DMS 273 treated with DMSO at 0.1 percent for 48 hours (cell line): ENCODE measurements at regions not wholly inside any gene's neighbourhood (a gene's known extent, or its start where the extent isn't known, plus 50 kb on each side); places are given as distances from the start of the nearest gene placed in this dataset.

Source experiments
- DNase-seq: peaks from one replicate; lab custom pipeline; 2025; lab: John Stamatoyannopoulos, UW

DNA sequence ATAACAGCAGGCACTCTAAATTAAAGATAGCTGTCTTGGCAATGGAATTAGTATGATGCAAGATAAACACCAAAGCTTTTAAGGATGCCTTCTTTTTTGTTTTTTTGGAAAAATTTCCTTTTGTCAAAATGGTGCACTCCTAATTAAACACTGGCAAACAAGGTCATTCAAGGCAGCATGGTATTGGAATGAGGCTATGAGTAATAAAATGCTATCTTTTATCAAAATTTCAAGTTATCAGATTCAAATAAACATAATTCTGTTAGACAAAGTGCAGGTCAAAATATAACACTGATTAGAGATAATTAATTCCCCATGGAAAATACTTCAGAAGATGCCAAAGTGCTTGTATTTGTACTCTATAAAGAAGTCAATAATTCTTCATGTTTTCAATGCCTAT is 514.1 kb downstream of the TENT5A start:
- no peak for DNase-seq

DNA sequence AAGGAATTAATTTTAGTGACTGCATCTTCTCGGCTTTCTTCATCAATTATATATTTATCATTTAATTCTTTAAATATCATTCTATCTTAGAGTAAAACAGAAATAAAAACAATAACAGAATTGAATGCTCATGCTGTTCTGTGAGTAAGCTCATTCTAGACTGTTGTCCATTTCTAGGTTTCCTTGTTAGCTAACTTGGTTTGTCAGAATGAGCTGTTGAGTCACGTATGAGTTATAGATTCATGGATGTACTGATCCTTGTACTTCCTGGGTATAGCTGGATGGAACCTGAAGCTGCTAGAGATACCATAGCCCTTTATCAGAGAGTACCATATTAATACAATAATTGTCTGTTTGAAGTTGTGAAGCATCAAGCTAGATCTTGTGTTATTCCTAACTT is 515.3 kb downstream of the TENT5A start:
- no peak for DNase-seq

DNA sequence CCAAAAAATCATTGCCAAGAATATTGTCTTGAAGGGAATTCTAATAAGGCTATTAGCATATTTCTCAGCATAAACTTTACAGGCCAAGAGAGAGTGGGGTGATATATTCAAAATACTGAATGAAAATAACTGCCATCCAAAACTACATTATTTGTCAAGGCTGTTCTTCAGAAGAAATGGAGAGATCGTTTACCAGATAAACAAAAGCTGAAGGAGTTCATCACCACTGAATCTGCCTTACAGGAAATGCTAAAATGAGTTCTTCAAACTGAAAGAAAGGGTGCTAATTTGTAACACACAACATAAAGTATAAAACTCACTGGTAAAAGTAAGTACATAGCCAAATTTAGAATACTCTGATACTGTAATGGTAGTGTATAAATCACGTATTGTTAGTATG is 517.0 kb downstream of the TENT5A start:
- no peak for DNase-seq

DNA sequence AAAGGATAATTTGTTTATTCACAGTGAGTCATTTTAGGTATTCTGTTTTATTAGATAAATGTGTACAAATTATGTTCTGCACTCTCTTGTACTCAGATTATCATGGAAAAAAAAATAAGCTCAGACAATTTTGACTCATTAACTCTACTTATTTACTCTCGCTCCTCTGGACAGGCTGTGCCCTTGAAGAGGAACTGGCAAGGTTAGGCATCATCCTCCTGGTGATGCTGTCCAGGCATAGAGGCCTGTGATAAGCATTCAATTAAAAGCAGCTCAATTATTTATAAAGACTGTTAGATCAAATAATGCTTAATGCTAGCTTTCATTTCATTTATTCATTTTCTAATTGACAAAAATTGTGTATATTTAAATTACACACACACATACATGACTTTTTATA is 518.5 kb downstream of the TENT5A start:
- DNase-seq: no peak

DNA sequence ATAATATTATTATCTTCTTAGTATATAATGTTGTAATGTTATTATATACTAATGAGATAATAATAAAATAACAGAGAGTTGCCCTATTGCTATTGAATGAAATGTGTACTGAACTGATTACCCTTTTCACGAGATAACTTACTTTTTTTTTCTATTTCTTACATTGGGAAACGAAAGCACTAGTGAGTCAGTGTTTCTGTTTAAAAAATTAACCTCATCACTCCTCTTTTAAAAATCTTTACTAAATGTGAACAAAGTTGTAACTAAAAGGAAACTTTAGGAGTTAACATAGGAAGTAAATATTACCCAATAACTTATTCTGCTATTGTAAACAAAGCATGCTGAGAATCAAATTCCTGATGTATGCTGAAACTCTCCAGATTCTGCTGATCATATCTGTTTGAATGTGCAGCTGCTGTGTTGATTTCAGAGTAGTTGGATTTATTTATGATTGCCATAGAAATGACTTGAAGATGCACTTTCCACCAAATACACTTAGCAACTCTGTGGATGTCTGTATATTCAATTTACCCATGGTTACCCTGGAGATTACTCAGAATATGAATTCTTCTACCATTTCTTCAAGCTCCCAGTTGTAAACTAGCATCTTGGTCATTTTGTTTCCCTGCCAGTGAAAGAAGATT is 523.4 kb downstream of the TENT5A start:
- no peak for DNase-seq

DNA sequence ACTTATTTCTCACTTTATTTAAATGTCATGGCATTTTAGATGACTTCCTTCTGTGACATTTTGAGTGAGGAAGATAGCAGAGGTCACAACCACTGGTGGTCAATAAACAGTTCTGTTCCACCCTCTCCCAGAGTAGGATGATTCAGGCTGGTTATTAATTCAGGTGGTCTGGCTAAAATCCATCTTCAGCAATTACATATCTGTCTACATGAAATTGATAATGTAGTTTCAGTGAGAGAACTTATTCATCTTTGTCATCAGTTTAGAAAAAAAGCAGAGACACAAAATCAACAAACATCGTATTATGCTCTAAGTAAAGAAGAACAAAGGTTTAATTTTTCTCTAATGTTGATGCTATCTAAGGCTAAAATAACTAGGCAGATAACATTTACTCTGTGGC is 525.5 kb downstream of the TENT5A start:
- no peak for DNase-seq

DNA sequence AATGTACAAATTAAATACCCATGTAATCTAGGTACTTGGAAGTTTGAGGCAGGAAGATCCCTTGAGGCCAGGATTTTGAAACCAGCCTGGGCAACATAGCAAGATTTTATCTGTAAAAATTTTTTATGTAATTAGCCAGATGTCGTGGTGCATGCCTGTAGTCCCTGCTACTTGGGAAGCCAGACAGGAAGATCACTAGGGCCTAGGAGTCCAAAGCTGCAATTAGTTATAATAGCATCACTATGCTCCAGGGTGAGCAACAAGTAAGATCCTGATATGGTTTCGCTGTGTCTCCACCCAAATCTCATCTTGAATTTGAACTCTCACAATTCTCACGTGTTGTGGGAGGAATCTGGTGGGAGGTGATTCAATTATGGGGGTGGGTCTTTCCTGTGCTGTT is 535.8 kb downstream of the TENT5A start:
- no peak for DNase-seq

DNA sequence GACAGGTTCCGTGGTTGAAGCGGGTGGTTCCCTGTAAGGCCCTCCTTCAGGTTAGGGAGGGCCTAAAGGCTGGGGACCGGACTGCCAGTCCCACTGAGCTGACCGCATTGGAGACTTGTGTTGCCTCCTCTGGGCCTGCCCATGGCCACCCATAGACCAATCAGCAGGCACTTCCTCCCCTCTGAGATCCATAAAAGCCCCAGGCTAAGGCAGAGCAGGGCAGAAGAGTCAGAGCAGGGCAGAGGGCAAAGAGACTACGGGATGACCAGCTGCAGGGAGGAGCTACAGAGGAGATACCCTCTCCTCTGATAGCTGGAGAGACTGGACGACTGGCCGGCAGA is 537.4 kb downstream of the TENT5A start:
- no peak for DNase-seq

DNA sequence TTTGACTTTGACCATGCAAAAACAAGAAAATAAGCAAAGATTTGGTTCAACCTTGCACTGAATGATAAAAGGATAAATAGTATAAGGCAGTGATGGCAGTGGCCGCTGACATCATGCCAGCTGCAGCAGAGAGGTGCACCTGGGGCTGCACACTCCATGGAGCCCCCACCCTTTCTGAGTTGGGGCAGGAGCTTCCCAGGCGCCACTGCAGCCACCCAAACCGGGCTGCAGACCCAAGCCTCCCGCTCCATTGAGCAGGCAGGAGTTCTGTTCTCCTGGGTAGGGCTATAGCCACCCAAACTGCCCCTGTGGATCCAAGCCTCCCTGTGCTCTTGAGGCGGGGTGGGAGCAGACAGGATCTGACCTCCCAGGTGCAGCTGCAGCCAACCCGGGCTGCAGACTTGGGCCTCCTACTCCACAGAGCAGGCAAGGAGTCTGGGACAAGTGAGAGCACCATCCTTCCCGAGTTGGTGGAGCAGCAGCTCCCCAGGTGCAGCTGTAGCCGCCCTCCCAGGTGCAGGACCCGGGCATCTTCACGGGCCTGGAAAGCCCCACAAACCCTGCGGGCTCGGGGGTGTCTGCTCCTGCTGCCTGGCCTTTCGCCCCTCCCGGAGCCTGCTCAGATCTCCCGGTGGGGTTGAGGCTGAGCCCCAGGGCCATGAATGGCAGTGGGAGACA is 537.9 kb downstream of the TENT5A start:
- DNase-seq: no peak

DNA sequence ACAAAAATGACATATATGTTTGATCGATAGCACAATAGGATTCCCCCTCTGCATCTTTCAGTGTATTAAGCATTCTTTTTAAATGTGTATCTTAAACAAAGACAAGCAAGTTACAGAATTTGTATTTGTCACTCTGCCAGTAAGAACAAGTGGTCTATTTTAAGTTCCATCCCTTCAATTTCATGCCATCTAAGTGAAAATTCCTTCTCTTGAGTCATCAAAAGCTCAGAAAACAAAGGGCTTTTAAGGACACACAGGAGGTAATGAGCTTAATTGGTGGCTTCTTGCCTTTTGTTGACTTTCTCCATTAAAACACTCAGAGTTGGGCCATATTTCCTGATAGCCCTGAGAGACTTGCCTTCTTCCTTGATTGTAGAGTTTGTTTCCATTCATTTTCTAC is 547.8 kb downstream of the TENT5A start:
- DNase-seq: no peak

DNA sequence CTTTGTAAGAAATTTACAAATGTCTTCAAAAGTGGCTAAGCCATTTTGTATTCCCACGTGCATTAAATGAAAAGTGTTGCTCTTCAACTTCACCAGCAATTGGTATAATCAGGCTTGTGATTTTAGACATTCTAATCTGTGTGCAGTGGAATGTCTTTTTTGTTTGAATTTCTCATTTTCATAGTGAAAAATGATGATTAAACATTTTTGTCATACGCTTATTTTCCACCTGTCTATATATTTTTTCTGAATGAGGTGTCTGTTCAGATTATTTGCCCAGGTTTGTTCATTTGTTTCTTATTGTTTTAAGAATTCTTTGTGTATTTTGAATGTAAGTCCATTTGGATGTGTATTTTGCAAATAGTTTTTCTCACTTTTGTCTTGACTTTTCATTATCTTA is 558.1 kb downstream of the TENT5A start:
- no peak for DNase-seq

DNA sequence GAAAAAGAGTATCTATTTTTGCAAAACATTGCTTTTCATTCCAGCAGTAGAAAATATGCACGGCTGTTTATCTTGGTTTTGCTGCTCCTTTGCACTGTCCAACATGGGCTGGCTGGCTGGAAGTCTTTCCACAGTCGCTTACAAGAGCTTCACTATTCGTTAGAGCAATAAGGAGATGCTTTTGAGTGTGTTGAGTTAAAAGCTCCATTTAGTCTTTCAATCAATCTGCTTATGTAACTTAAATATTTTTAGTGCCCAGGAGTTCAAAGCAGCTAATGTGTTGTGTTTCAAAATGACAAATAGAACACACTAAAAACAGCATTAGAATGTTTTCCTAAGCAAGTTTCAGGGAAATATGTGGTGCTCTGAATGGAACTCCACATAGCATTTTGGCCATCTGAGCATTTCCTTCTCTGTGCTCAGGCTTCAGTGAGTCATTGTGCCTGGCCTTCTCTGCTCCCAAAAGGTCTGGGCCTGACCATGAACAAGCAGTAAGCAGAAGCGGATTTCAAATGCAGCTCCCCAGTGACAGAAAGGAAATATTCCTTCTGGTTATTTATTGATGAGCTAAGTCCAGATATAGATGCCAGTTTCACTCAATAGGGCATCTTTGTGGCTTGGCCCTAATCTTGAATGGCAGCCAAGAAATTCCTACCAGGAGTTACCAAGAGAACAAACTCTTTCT is 580.3 kb downstream of the TENT5A start:
- no peak for DNase-seq

DNA sequence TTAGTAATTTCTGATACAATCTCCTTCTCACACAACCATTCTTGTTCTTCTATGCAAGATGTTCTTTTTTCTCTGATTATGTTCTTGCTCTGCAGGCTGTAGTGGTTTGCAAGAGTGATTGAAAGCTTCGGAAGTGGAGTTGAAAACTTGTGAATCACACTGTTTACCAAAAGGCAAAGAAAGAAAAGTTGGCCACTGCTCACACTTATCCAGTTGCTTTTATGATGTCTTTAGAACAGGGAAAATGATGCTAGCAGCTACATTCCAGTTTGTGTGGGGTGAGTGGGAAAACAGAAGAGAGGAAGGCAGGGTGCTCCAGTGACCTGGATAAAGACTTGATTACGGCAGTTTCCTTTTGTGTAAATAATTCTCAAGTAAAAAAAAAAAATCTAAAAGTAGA is 583.3 kb downstream of the TENT5A start:
- DNase-seq: no peak

DNA sequence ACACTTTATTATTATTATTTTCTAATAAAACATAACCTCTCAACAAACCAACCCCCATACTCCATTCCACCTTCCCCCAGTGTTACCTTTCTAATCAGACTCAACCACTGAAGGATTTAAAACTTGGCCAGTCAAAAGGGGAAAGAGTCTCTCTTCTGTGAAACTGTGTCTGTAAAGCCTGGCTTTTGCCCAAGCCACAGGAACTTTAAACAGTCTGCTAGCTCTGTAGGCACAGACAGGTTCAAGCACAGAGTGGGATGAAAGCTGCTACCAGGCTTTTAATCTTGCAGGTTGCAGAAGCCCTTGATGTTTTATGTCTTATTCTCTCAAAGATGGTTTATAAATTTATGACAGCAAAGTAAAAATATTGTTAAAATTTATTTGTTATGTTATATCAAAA is 585.7 kb downstream of the TENT5A start:
- no peak for DNase-seq

DNA sequence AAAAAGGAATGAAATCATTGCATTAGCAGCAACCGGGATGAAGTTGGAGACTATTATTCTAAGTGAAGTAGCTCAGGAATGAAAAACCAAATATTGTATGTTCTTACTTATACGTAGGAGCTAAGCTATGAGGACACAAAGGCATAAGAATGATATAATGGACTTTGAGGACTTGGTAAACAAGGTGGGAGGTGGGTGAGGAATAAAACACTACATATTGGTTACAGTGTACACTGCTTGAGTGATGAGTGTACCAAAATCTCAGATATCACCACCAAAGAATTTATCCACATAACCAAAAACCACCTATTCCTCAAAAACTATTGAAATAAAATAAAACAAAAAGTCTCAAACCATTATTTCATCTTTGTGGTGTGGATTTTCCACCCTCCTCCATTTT is 593.5 kb downstream of the TENT5A start:
- no peak for DNase-seq

DNA sequence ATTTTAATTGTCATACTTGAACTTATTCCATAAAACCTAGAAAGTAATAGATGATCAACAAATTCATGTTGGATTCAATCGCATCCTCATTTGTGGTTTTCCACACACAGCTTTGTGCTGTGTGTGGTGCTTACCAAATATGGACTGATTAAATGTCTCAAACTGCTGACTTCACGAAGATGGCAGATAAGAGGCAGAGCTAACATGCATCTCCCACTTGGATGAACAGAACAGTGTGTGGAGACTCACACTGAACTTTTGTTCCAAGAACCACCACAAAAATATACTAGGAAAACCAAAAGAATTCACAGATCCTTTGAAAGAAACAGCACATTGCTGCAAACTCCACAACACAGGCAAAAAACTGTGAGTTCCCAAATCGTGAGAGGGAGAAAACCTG is 603.7 kb downstream of the TENT5A start:
- no peak for DNase-seq

DNA sequence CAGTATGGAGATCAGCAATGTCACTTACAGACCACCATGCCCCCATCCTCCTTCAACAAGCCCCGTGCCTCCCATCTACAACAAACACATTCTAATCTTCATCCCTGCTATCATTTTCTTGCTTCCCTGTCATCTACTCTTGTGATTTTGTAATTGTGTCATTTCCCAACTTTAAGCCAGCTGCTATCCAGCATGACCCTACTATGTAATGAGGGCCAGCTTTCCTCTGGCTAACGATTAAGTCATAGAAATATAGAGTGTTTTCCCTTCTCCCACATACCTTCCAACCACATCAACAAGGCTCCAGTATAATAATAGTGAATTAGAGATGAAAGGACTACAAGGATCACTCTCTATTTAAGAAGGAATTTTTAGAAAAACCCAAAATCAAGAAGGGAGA is 607.0 kb downstream of the TENT5A start:
- no peak for DNase-seq

DNA sequence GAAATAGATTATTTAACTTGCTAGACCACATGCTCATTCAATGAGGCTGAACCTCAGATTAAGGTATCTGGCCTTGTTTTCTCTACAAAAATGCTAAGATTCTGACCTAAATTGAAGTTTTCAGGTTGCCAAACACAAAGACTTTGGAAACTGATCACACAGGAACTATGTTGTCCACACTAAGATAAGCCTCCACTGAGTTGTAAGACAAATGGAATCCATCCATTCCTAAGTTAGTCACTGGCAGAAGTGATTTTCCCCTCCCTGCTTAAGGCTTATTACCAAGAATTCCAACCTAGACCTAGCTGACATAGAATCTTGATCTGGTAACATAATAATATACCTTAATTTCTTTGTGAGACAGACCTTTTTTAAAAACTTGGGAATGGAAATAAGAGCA is 608.1 kb downstream of the TENT5A start:
- no peak for DNase-seq

DNA sequence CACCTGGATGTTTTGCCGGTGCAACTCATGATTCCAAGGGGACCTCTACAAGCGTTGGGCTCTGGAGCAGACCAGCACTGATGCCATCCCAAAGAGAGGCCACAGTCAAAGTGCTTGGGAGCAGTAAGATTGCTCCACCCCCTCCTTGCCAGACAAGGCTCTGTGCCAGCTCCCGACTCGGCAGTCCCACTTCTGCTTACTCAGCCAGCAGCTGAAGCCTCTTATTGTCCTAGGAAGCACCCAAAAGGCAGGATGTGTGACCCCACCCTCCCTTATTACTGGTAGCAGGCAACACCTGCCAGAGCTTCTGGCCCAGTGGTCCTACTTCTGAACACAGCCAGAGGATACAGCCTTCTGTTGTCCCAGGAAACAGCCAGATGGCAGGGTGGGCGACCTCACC is 614.2 kb downstream of the TENT5A start:
- DNase-seq: peak; percentile 54

DNA sequence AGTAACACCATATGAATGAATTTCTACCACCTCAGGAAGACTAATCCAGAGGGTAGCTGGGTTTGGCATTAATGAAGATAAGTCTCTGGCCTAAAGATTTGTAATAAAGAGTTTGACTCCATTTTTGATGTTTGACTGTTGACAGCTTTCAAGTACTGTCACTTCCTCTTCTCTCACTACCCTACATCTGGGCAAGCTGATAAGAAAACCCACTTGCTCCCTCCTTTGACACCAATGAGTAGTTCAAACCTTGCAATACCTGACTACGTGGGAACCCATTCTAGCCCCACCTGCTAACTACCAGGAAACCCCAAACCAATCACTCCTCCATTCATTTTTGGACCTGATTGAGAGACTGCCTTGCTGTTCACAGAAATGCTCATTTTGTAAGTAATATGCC is 621.5 kb downstream of the TENT5A start:
- no peak for DNase-seq

DNA sequence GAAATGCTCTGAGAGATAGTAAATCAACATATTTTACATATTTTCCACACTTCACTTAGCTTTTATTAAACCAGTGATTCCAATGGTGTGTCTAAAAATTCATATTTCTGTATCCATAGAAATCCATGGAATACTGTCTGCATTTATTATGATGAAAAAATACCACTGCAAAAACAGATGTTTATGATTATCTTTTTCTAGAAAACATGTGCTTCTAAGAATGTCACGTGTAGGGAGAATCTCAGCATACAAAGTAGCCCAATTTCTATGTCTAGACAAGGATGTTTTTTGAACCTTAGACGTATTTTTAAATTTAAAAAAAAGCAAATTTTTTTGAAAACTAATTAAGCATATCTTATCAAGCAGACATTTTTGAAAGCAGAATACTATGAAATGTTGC is 622.4 kb downstream of the TENT5A start:
- DNase-seq: no peak

DNA sequence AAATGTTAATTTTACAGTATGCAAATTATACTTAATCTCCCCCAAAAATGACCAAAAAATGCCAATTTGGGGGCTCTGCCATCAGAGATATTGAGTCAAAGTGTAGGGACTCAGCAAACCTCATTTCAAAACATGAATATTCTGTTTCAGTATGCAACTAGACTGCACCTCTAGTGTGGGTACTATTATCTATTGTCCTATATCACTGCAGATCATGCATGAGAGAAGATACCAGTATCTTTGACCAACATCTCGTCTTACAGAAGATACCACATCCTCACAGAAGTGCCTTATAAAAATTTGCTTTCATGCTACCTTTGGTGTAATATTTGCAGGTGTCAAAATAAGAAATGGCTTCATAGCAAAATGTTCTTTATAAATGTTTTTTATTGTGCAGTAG is 623.8 kb downstream of the TENT5A start:
- no peak for DNase-seq

DNA sequence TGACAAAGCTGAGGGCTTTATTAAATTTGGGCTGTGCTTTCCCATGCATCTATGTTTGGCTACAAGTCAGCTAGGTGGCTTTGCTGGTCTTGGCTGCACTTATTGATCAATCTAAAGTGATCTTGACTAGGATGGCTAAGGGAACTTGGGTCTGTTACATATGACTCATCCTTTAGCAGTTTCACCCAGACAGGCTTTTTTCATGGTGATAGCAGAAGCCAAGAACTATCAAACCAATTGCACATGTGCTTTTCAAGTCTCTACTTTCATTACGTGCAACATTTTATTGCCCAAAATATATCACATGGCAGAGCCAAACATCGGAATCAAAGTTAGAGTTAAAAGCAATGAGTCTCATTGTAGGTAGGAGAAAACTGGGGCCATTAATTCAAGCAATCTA is 626.3 kb downstream of the TENT5A start:
- DNase-seq: no peak

DNA sequence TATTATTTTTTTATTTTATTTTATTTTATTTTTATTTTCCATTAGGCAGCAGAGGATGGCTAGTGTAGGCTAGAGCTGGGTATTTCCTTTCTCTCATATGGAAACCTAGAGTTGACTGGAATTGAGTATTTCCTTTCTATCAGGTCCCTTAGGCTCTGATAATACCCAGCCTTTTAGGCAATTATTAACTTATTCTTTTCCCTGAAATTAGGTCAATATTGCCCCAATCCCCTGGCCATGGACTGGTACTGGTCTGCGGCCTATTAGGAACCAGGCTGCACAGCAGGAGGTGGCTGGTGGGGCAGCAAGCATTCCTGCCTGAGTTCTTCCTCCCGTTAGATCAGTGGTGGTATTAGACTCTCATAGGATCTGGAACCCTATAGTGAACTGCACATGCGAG is 632.2 kb downstream of the TENT5A start:
- no peak for DNase-seq
